GM19351 (cell line): ENCODE measurements at regions not wholly inside any gene's neighbourhood (a gene's known extent, or its start where the extent isn't known, plus 50 kb on each side); places are given as distances from the start of the nearest gene placed in this dataset.
"Not testable (repeated sequence)": the region's sequence is repeated elsewhere in the genome, so short reads cannot be mapped to it uniquely, and the experiment has no call there.

Source experiments
- ATAC-seq: cut with Tn5 transposase; IDR thresholded peaks from one replicate; pipeline ENCODE4 v1.9.1; 2021; ENCODE audit warnings: mild to moderate bottlenecking, moderate library complexity; ENCODE audit not compliant: unreplicated experiment

DNA sequence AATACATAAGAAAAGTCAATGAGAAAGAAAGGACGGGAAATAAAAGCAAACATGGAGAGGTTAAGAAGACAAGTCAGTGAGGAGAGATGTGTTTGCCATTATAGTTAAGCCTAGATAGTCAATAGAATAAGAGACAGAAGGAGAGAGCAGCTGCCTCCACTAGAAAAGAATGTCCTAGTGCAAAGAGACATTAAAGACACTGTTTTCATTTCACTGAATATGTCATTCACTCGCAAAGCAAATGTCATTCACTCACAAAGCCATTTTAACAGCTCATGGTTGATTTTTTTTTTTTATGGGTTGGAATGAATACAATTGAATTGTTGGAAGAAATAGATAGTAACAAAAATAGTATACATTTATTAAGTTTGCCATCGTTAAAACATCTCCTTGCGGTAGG is 1007.6 kb downstream of the DNAJB9 start:
- no peak for ATAC-seq

DNA sequence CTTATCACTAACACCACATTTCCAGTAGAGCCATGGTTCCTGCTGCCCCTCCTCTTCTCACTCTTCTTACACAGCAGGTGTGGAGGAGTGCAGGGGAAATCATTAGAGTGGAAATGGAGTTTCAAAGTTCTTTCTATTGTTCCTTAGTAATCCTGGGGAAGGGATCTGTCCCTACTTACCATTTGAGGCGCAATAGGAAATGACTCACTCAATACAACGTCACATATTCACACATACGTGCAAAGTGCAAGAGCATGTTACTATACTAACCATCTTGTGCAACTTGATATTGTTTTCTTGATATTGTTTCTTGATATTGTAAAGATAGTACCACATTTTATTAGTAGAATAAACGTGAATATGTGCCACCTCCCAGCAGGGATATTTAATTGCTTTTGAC is 1010.2 kb downstream of the DNAJB9 start:
- ATAC-seq, result no peak

DNA sequence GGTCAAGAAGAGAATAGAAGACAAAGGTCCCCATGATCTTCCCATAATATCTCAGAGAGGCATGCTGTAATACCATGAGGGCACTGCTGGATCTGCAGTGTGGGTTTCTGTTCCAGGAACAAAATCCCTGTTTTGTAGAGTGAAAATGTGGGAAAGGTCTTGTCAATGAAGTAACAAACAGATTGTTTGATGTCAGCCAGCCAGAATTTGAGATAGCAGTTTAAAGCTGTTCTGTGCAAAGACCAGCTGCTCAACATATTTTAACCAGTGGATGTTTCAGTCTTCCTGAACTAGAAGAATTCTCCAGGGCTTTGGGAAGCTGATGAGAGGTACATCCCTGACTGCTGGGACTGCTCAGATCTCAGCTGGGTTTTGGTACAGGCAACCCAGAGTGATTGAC is 1012.5 kb downstream of the DNAJB9 start:
- ATAC-seq, result no peak

DNA sequence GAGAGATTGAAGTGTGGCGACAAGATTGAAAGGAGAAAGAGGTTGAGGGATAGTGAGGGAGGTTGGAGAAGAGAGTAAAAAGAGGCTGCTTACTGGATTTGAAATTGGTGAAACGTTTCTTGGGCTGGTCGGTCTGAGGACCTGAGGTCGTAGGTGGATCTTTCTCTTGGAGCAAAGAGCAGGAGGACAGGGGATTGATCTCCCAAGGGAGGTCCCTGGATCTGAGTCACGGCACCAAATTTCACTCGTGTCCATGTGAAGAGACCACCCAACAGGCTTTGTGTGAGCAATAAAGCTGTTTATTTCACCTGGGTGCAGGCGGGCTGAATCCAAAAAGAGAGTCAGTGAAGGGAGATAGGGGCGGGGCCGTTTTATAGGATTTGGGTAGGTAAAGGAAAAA is 1027.3 kb downstream of the DNAJB9 start:
- ATAC-seq, result not testable (repeated sequence)

DNA sequence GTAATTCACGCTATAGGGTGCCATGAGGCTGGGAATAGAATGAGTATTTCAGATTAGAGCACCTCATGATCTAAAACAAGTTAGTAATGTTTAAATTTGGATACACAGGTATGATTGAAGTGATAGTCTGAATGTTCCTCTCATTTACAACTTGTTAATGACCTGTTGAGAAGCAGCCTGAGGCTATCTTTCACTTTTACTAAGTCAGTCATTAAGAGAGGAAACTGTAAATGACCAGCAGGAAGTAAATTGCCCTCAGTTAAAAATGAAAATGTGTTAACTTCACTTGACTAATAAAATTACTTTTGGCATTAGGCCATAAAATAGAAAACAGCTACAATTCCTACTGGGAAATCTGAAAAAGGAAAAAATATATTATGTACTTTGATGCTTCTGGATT is 1042.0 kb downstream of the DNAJB9 start:
- ATAC-seq, result no peak

DNA sequence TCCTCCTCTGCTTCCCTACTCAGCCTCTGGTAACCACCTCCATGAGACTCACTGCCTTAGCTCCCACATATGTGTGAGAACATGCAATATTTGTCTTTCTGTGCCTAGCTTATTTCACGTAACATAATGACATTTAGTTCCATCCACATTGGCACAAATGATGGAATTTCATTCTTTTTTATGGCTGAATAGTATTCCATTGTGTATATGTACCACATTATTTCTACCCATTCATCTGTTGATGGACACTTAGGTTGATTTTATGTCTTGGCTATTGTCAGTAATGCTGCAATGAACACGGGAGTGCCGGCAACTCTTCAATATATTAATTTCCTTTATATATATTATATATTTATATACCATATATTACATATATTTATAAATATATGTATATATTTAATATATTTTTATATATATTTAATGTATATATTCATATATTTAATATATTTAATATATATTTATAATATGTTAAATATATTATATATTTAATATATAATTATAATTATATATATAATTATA is 1046.9 kb downstream of the DNAJB9 start:
- no peak for ATAC-seq

DNA sequence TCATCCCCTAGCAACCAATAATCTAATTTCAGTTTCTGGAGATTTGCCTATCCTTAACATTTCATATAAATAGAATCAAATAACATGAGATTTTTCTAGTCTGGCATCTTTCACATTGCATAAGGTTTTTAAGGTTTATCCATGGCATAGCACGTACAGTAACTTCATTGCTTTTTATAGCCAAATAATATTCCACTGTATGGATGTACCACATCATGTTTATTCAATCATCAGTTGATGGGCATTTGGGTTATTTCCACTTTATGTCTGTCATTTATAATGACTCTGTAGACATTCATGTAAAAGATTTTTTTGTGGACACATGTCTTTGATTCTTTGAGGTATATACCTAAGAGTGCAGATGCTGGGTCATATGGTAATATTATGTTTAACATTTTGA is 1052.6 kb downstream of the DNAJB9 start:
- ATAC-seq, result no peak

DNA sequence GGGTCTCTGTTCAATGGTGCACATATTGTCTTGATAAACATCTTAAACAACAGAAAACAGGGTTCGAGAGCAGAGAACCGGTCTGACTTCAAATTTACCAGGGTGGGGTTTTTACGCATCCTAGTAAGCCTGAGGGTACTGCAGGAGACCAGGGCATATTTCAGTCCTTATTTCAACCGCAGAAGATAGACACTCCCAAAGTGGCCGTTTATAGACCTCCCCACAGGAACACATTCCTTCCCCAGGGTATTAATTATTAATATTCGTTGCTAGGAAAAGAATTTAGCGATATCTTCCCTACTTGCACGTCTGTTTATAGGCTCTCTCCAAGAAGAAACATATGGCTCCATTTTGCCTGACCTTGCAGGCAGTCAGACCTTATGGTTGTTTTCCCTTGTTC is 1063.2 kb downstream of the DNAJB9 start:
- ATAC-seq, result not testable (repeated sequence)

DNA sequence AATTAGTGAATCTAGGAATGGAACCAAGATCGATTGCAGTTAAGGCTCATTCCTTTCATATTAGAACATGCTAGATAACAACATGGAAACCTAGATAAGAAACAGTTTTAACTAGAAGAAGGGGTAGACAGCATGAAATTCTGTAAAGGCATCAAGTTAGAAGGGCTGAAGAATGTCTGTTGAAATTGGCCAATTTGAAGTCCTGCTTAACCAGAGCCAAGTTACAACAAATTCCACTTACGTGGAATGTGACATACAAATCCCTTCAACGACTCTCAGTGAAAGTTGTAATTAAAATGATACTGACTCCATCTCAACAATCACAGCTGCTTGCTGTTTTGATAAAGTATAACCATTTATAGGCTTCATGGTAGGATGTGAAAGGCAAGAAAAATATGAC is 1065.7 kb downstream of the DNAJB9 start:
- no peak for ATAC-seq

DNA sequence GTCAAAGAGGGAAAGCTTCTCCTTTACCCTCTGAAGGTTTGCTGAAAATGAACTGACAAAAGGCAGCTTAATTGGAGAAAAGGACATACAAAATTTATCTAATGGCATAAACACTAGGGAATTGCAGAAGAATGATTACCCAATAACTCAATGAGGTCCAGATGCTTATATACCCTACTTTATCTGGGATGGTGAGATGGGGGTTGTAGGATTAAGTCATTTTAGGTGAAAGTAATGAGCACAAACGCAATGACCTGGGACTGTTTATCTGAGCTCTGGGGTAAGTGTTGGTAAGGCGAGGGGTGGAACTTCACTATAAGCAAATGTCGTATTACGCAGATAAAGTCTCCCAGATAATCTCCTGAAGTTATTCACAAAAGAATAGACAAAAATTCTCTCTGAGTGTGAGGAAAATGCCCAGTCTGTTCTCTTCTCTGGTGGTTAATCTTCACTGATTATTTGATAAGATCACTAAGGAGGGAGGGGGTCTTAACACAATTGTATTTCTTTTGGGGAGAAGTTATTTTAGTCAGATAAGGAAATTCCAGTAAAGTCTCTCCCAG is 1067.8 kb downstream of the DNAJB9 start:
- ATAC-seq, result no peak

DNA sequence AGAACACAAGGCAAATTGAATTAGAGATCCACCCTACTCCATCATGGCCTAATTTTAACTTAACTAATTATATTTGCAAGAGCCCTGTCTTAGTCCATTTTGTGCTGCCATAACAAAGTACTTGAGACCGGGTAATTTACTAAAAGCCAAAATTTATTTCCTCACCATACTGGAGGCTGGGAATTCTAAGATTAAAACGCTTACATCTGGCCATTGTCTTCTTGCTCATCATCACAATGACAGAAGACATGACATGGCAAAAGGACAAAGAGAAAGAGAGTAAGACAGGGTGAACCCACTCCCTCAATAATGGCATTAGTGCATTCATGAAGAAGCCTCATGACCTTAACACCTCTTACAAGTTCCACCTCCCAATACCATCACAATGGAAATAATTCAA is 1068.6 kb downstream of the DNAJB9 start:
- ATAC-seq, result no peak

DNA sequence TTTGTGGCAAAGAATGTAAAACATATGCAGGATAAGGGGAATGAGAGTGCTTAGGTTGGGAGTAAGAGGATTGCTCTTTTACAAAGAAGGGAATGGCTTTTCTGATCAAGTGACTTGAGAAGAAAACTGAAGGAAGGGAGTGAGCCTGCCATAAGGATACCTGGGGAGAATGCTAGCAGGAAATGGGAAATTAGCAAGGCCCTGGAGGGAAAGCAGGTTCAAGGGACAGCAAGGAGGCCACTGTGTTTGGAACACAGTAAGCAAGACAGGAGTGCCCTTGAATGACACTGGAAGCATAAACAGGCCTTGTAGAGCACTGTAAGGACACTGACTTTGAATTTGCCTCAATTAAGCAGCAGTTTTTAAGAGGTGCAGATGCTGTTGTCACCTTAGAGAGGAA is 1069.9 kb downstream of the DNAJB9 start:
- ATAC-seq, result no peak

DNA sequence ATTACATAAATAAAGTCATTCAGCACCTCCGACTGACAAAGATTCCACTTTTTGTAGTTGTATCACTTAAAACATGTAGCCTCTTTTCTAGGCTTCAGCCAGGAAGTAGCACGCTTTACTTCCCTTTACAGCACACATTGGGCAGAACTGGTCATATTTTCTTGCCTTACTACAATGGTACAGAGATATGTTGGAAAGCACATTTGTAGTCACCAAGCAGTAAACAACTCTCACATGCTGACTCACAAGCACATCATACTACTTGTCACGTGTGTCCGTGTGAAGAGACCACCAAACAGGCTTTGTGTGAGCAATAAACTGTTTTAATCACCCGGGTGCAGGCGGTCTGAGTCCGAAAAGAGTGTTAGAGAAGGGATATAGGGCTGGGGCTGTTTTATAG is 1071.8 kb downstream of the DNAJB9 start:
- no peak for ATAC-seq

DNA sequence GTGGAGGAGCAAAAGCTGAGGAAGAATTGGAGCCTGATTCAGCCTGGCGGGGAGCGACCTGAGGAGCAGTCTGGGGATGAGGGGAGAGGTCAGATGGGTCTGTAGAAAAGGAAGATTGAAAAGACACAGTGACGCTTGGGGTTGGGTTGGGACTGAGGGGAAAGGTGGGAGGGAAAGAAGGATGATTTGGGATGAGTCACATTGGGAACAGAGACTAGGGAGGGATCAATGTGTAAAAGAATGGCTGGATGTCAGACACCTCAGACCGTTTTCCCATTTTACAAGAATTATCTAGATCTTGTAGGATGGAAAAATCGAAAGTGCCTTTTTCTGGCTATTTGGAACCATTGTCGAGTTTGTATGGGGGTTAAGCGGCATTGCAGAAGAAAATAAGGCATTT is 1076.5 kb downstream of the DNAJB9 start:
- ATAC-seq, result no peak

DNA sequence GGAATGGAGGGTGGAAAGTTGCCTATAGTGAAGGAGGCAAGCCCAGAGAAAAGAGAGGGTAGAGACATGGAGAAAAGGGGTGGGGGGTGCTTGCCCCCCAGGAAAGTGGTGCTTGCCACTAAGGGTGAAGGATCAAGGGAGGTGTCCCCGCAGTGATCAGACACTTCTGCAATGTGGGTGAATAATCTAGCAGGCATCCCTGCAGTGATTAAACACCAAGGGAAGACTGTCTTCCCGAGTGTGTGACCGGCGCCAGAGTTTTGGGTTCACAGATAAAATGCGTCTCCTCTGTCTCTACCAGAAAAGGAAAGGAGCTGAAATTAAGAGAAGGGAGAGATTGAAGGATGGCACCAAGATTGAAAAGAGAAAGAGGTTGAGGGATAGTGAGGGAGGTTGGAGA is 1076.9 kb downstream of the DNAJB9 start:
- not testable (repeated sequence) for ATAC-seq

DNA sequence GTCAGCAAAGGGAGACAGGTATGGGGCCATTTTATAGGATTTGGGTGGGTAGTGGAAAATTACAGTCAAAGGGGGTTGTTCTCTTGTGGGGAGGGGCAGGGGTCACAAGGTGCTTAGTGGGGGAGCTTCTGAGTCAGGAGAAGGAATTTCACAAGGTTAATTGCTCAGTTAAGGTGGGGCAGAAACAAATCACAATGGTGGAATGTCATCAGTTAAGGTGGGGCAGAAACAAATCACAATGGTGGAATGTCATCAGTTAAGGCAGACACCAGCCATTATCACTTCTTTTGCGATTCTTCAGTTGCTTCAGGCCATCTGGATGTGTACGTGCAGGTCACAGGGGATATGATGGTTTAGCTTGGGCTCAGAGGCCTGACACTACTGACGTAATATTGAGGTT is 1077.6 kb downstream of the DNAJB9 start:
- not testable (repeated sequence) for ATAC-seq

DNA sequence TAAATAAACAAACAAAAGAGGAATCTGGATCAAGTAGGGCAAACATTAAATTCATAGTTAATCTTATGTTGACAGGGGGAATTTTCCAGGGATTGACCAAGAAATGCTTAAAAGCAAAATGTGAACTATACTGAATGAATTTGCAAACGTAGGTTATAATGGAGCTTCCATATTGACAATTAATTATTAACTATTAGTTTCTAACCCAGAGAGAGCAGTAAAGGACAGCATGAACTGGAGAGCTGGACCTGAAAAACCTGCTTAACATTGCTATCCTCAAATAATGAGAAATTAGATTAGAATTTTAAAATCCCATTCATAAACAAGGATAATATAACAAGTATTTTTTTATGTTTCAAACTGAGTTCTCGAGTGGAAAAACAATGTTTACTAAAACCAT is 1089.6 kb downstream of the DNAJB9 start:
- no peak for ATAC-seq

DNA sequence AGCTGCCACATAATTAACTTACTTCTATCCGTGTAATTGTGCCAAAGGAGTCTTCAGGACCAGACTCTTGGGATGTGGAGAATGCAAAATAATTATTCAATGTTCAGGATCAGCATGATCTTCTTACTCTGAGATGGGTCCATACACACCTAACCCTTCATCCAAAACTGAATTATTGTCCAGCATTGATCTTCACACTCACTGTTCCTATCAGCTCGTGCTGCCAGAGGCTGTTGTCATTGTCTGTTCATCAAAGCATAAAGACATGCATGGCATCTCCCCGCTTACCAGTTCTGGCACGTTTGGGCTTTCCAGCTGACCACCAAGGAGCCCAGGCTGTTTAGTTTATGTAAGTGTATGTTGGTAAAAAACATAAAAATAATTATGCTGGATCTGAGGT is 1090.7 kb downstream of the DNAJB9 start:
- ATAC-seq, result no peak

DNA sequence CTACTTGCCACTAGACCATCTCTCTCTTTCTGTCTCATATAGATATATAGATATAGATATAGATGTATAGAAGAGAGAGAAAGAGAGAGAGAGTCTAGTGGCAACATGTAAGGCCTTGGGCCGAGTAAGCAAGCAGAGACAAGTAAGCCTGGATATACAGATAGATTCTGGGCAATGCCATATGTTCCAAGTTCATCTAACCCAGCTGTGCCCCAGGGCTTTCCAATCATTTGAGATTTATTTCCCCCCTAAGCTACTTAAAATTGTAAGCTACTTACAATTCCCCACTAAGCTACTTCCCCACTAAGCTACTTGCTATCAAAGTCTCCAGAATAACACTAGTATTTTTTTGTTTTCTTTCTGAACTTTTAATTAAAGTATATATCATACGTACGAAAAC is 1094.1 kb downstream of the DNAJB9 start:
- ATAC-seq, result no peak

DNA sequence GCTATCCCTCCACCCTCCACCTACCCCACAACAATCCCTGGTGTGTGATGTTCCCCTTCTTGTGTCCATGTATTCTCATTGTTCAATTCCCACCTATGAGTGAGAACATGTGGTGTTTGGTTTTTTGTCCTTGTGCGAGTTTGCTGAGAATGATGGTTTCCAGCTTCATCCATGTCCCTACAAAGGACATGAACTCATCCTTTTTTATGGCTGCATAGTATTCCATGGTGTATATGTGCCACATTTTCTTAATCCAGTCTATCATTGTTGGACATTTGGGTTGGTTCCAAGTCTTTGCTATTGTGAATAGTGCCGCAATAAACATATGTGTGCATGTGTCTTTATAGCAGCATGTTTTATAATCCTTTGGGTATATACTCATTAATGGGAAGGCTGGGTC is 1117.6 kb downstream of the DNAJB9 start:
- not testable (repeated sequence) for ATAC-seq

DNA sequence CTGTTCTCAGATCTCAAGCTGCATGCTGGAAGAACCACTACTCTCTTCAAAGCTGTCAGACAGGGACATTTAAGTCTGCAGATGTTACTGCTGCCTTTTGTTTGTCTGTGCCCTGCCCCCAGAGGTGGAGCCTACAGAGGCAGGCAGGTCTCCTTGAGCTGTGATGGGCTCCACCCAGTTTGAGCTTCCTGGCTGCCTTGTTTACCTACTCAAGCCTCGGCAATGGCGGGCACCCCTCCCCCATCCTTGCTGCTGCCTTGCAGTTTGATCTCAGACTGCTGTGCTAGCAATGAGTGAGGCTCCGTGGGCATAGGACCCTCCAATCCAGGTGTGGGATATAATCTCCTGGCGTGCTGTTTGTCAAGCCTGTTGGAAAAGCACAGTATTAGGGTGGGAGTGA is 1122.9 kb downstream of the DNAJB9 start:
- ATAC-seq, result not testable (repeated sequence)

DNA sequence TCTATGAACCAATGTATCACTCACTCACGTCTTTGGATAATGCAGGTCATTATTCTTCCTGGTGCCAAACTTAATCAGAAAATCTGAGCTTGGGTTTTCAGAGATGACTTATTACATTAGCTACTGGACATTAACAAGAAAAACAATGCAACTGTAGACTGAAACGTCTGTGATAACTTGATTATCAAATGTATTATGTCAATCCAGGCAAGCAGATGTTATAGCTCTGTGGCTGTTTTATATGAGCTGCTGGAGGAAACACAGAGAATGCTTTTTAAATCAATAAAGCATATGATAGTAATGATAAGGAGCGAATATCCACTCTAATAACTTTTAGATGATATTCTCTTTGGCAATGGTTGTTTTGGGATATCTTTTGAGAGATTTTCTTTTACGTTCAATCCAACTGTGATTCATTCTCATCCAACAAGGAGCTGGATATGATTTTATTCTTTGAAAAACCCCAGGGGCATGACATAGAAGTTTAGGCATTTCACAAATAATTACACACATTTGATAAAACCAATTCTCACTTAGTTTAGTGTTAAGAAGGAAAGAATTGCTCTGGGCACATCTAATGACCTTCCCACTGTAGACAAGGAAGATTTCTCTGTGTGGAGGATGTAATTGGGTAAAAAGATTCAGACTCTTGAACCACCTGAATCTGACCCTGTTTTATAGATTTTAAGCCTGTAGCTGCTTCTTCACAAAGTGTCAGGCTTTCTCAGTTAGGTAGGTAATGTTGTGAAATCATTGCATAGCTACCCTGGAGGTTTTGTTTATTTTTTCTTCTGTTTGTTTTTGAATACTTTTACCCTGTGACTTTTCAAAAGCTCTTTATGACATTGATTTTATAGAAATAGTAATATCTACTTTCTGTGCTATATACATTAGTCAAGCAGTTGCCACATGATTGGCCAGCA is 1124.7 kb downstream of the DNAJB9 start:
- ATAC-seq, result no peak
